ENCODE measurements at regions not wholly inside any gene's neighbourhood (a gene's known extent, or its start where the extent isn't known, plus 50 kb on each side); places are given as distances from the start of the nearest gene placed in this dataset.

GRCh38 chr15:77904901-77905300, 172.6 kb downstream of the TBC1D2B start:
- TF ChIP-seq ASH2L (IDR thresholded peaks at IDR 0.05; ENCODE audit: low read length): no peak
- no peak for TF ChIP-seq JUN (IDR thresholded peaks at IDR 0.05; ENCODE audit: low read depth, low read length)
- no peak for TF ChIP-seq EGR1 (IDR thresholded peaks at IDR 0.05; ENCODE audit: borderline replicate concordance, low read depth, low read length)
- no peak for TF ChIP-seq POU5F1 (IDR thresholded peaks at IDR 0.05; ENCODE audit: low read depth, low read length)
- no peak for TF ChIP-seq MAX (IDR thresholded peaks at IDR 0.05)
- no peak for TF ChIP-seq BACH1 (IDR thresholded peaks at IDR 0.05; ENCODE audit: low read length)
- TF ChIP-seq HDAC2 (IDR thresholded peaks at IDR 0.05; ENCODE audit: borderline replicate concordance in 1 of 2, low read depth in 2 of 2, low read length in 2 of 2): no peak
- no peak for TF ChIP-seq TEAD4 (IDR thresholded peaks at IDR 0.05; ENCODE audit: low read depth, low read length)
- no peak for TF ChIP-seq ATF3 (IDR thresholded peaks at IDR 0.05; ENCODE audit: insufficient read depth, low read depth, low read length)
- no peak for TF ChIP-seq FOSL1 (IDR thresholded peaks at IDR 0.05; ENCODE audit: insufficient read depth, low read depth, low read length)
- Histone ChIP-seq H4K8ac (ENCODE audit: extremely low read depth, insufficient read depth, low read length) (no peak overlapping the region), H2BK12ac (ENCODE audit: low read depth, low read length) (no peak overlapping the region), H3K14ac (ENCODE audit: insufficient read length) (no peak overlapping the region), H3K18ac (ENCODE audit: extremely low read depth, low read length) (no peak overlapping the region), H3K9me3 (ENCODE audit: insufficient read depth in 2 of 2, low read depth in 1 of 2, low read length in 1 of 2) (no peaks in the 10 kb centered on the region), H3K4me1 (replicated peaks in 1 of 4; ENCODE audit: control insufficient read depth in 3 of 4, insufficient read depth in 4 of 4, low read length in 3 of 4) (peaks cover 0 to 2% (median 0%) of the 10 kb centered on the region in 4 experiments; a peak in 2 of 7 replicates), H3K9ac (replicated peaks in 1 of 4; ENCODE audit: extremely low read depth in 1 of 4, low read depth in 3 of 4, low read length in 3 of 4) (no peak overlapping the region), H4K91ac (replicated peaks; ENCODE audit: insufficient read length, low read length) (no peak overlapping the region), H3K56ac (replicated peaks; ENCODE audit: insufficient read length, low read depth, low read length) (no peak overlapping the region), H3K27ac (ENCODE audit: low read depth, low read length) (no peak overlapping the region), H3K4me2 (ENCODE audit: insufficient read depth in 1 of 2, low read depth in 2 of 2, low read length in 2 of 2) (no peak overlapping the region), H2BK20ac (ENCODE audit: low read length) (no peak overlapping the region), H3K23me2 (ENCODE audit: low read depth, low read length) (no peaks in the 10 kb centered on the region), H3K79me1 (ENCODE audit: low read depth, low read length) (no peaks in the 10 kb centered on the region), H3K79me2 (ENCODE audit: control insufficient read depth in 1 of 2, insufficient read depth in 2 of 2, low read length in 2 of 2) (no peaks in the 10 kb centered on the region), H4K20me1 (replicated peaks in 1 of 2; ENCODE audit: control insufficient read depth in 1 of 2, insufficient read depth in 2 of 2, low read length in 2 of 2) (no peaks in the 10 kb centered on the region), H2AFZ (ENCODE audit: low read length) (no peak overlapping the region), H3K4ac (replicated peaks; ENCODE audit: insufficient read length, low read depth, low read length) (no peak overlapping the region), H4K5ac (ENCODE audit: insufficient read length, low read depth, low read length) (no peak overlapping the region), H2BK120ac (replicated peaks; ENCODE audit: low read depth, low read length) (no peak overlapping the region), H3K23ac (ENCODE audit: insufficient read length) (no peak overlapping the region), H2AK5ac (ENCODE audit: low read depth, low read length) (no peak overlapping the region), H3K4me3 (ENCODE audit: extremely low read depth in 1 of 4, insufficient read depth in 2 of 4, low read depth in 3 of 4, low read length in 4 of 4) (no peak overlapping the region), H2BK15ac (ENCODE audit: low read length) (no peak overlapping the region), H3K36me3 (ENCODE audit: control insufficient read depth in 2 of 4, insufficient read depth in 4 of 4, low read length in 3 of 4) (no peaks in the 10 kb centered on the region), H2BK5ac (ENCODE audit: low read depth, low read length) (no peak overlapping the region), H3K27me3 (replicated peaks in 1 of 4; ENCODE audit: control insufficient read depth in 3 of 4, extremely low read depth in 1 of 4, insufficient read depth in 3 of 4, low read length in 3 of 4) (no peaks in the 10 kb centered on the region)
- 82% methylated on average over 5 of the region's 5 CpGs; no CpG with 5 or more reads in 1 of the 2 experiments for WGBS, 2 experiments (ENCODE audit: extremely low coverage in 1 of 2, insufficient coverage in 1 of 2, insufficient read length in 1 of 2, insufficient replicate concordance in 2 of 2, low coverage in 1 of 2, low lambda C conversion rate in 2 of 2, missing lambda C conversion rate in 1 of 2)
- POLR2A ChIA-PET (ENCODE audit: partially characterized antibody): no interaction called here
- CTCF ChIA-PET (ENCODE audit: partially characterized antibody): interaction anchor here (0.7 to 4.0 kb wide), 11 partner anchors 50 to 291 kb away, joined by 3 to 16 read pairs (median 4); no protein-coding TSS in a partner anchor
- DNase-seq (ENCODE audit: low read depth in 1 of 2, low spot score in 2 of 2) (no peak), FAIRE-seq (no peak)

Measured in H1 (cell line).